ENCODE measurements at regions not wholly inside any gene's neighbourhood (a gene's known extent, or its start where the extent isn't known, plus 50 kb on each side); places are given as distances from the start of the nearest gene placed in this dataset.

DNA sequence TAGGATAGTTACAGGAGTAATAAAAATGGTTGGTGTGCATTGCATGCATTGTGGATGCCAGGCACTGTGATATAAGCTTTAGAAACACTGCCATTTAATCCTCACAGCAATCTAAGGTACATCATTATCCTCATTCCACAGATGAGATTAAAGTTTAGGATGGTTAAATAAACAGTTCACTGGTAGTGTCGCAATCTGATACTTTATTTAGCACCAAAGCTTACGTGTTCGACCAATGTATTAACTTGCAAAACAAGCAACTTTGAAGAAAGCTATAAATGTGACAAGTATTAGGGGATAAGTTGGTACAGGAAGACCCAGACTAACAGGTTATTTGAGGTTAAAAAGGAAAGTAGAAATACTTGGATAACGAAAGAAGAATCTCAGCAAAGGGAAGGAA is 150.5 kb upstream of the ZNF385D start:
- ChIA-PET POLR2A (no interaction called here), CTCF (ENCODE audit: low intra/inter-chr PET ratio) (no interaction called here)
- Histone ChIP-seq H3K9me1 (ENCODE audit: control insufficient read depth, insufficient read depth, low read length) (no peaks in the 10 kb centered on the region), H3K79me2 (ENCODE audit: control insufficient read depth, insufficient read depth, low read length) (no peaks in the 10 kb centered on the region), H4K20me1 (replicated peaks; ENCODE audit: control insufficient read depth, insufficient read depth, low read length) (no peaks in the 10 kb centered on the region), H3K9ac (ENCODE audit: insufficient read depth in 1 of 2, low read depth in 2 of 2, low read length in 2 of 2) (no peak overlapping the region), H3K36me3 (ENCODE audit: control insufficient read depth, insufficient read depth, low read length) (no peaks in the 10 kb centered on the region), H3K4me1 (replicated peaks in 1 of 2; ENCODE audit: control insufficient read depth in 2 of 2, insufficient read depth in 2 of 2, low read length in 2 of 2) (no peaks in the 10 kb centered on the region), H3K27me3 (ENCODE audit: control insufficient read depth in 2 of 2, insufficient read depth in 2 of 2, low read length in 2 of 2) (no peaks in the 10 kb centered on the region), H3K4me3 (no peak overlapping the region), H3K9me3 (replicated peaks; ENCODE audit: control insufficient read depth, insufficient read depth, low read depth, low read length) (no peaks in the 10 kb centered on the region), H3K4me2 (ENCODE audit: insufficient read depth, low read length) (no peak overlapping the region), H3K27ac (ENCODE audit: extremely low read depth, low read depth, low read length) (no peak overlapping the region), H2AFZ (ENCODE audit: low read depth, low read length) (no peak overlapping the region)
- in situ Hi-C loops (cut with MboI) (loop anchor here (10.0 kb wide), 1 partner anchor 867 kb away; no protein-coding TSS in a partner anchor), intact Hi-C loops (cut with micrococcal nuclease) (no loop called here)
- no peak for DNase-seq (ENCODE audit: extremely low read depth in 1 of 4, low spot score in 3 of 4)
- TF ChIP-seq NR3C1 (CRISPR knock-in tag; IDR thresholded peaks at IDR 0.05) = no peak
- TF ChIP-seq PCBP2 (IDR thresholded peaks at IDR 0.05; ENCODE audit: low read depth, low read length, poor library complexity, severe bottlenecking) = no peak
- no peak for TF ChIP-seq SMARCB1 (IDR thresholded peaks at IDR 0.05; ENCODE audit: insufficient read length, low read depth)
- TF ChIP-seq, protein P1, sequence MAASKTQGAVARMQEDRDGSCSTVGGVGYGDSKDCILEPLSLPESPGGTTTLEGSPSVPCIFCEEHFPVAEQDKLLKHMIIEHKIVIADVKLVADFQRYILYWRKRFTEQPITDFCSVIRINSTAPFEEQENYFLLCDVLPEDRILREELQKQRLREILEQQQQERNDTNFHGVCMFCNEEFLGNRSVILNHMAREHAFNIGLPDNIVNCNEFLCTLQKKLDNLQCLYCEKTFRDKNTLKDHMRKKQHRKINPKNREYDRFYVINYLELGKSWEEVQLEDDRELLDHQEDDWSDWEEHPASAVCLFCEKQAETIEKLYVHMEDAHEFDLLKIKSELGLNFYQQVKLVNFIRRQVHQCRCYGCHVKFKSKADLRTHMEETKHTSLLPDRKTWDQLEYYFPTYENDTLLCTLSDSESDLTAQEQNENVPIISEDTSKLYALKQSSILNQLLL (CRISPR knock-in tag; IDR thresholded peaks at IDR 0.05; ENCODE audit: borderline replicate concordance) = no peak
- no peak for TF ChIP-seq ZNF347 (CRISPR knock-in tag; IDR thresholded peaks at IDR 0.05; ENCODE audit: low read depth)
- TF ChIP-seq MTF1 (CRISPR knock-in tag; IDR thresholded peaks at IDR 0.05; ENCODE audit: borderline replicate concordance) = no peak
- TF ChIP-seq NBN (IDR thresholded peaks at IDR 0.05; ENCODE audit: low read depth) = no peak
- TF ChIP-seq, protein P2, sequence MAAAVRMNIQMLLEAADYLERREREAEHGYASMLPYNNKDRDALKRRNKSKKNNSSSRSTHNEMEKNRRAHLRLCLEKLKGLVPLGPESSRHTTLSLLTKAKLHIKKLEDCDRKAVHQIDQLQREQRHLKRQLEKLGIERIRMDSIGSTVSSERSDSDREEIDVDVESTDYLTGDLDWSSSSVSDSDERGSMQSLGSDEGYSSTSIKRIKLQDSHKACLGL (CRISPR knock-in tag; IDR thresholded peaks at IDR 0.05; ENCODE audit: borderline replicate concordance, poor library complexity, severe bottlenecking) = no peak
- TF ChIP-seq, protein P3, sequence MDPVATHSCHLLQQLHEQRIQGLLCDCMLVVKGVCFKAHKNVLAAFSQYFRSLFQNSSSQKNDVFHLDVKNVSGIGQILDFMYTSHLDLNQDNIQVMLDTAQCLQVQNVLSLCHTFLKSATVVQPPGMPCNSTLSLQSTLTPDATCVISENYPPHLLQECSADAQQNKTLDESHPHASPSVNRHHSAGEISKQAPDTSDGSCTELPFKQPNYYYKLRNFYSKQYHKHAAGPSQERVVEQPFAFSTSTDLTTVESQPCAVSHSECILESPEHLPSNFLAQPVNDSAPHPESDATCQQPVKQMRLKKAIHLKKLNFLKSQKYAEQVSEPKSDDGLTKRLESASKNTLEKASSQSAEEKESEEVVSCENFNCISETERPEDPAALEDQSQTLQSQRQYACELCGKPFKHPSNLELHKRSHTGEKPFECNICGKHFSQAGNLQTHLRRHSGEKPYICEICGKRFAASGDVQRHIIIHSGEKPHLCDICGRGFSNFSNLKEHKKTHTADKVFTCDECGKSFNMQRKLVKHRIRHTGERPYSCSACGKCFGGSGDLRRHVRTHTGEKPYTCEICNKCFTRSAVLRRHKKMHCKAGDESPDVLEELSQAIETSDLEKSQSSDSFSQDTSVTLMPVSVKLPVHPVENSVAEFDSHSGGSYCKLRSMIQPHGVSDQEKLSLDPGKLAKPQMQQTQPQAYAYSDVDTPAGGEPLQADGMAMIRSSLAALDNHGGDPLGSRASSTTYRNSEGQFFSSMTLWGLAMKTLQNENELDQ (CRISPR knock-in tag; IDR thresholded peaks at IDR 0.05; ENCODE audit: borderline replicate concordance) = no peak
- TF ChIP-seq NR2C1 (IDR thresholded peaks at IDR 0.05) = no peak
- no peak for TF ChIP-seq NR2C1 (tag; IDR thresholded peaks at IDR 0.05)
- TF ChIP-seq SP2 (IDR thresholded peaks at IDR 0.05; ENCODE audit: extremely low read depth, low read depth, low read length, poor library complexity, severe bottlenecking) = no peak
- TF ChIP-seq TRIM28 (IDR thresholded peaks at IDR 0.05) = no peak
- no peak for TF ChIP-seq ZEB2 (IDR thresholded peaks at IDR 0.05)
- TF ChIP-seq HDAC6 (IDR thresholded peaks at IDR 0.05; ENCODE audit: low read depth, low read length) = no peak
- TF ChIP-seq MYNN (IDR thresholded peaks at IDR 0.05) = no peak
- no peak for TF ChIP-seq MYNN (CRISPR knock-in tag; IDR thresholded peaks at IDR 0.05)
- no peak for TF ChIP-seq ARNT (IDR thresholded peaks at IDR 0.05)
- no peak for TF ChIP-seq HSF4 (CRISPR knock-in tag; IDR thresholded peaks at IDR 0.05; ENCODE audit: borderline replicate concordance)
- TF ChIP-seq RBM22 (IDR thresholded peaks at IDR 0.05; ENCODE audit: low read depth, low read length, poor library complexity, severe bottlenecking) = no peak
- no peak for TF ChIP-seq EHMT2 (IDR thresholded peaks at IDR 0.05)
- 1% methylated on average over 4 of the region's 4 CpGs for WGBS (ENCODE audit: insufficient coverage, low coverage, missing lambda C conversion rate)
- ATAC-seq = no peak
- no TSS peak for BruUV-seq (replicated peaks)
- no peak for FAIRE-seq
